ENCODE measurements at regions not wholly inside any gene's neighbourhood (a gene's known extent, or its start where the extent isn't known, plus 50 kb on each side); places are given as distances from the start of the nearest gene placed in this dataset.
A peak's percentile ranks its signal among the peaks of the same experiment; 100 is the strongest.
"Not testable (repeated sequence)": the region's sequence is repeated elsewhere in the genome, so short reads cannot be mapped to it uniquely, and the experiment has no call there.

GRCh38 chr12:116327992-116328391 lies 50.5 kb upstream of the MED13L start:
- not testable (repeated sequence) for DNase-seq

GRCh38 chr12:116331876-116332275 lies 54.4 kb upstream of the MED13L start:
- peak; percentile 61 to 84 (median 78) for DNase-seq

DNA sequence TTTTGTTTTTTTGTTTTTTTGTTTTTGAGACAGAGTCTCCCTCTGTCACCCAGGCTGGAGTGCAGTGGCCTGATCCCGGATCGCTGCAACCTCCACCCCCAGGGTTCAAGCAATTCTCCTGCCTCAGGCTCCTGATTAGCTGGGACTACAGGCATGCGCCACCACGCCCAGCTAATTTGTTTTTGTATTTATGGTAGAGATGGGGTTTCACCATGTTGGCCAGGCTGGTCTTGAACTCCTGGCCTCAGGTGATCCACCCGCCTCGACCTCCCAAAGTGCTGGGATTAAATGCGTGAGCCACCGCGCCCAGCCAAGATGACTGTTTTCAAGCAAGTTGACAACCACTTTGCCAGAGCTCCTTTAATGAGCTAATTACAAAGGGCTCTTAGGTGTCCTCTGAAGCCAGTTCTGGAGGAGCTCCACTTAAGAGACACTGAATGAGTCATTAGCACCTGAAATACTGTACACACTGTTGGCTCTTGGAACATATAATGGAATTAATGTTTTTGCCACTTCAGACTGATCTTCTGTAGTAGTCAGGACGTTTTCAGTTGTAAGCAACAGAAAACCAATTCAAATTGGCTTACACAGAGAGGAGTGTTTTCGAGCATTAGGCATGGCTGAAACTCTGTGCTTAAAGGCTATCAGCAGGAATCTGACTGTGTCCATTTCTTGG lies 55.4 kb upstream of the MED13L start:
- DNase-seq: no peak

DNA sequence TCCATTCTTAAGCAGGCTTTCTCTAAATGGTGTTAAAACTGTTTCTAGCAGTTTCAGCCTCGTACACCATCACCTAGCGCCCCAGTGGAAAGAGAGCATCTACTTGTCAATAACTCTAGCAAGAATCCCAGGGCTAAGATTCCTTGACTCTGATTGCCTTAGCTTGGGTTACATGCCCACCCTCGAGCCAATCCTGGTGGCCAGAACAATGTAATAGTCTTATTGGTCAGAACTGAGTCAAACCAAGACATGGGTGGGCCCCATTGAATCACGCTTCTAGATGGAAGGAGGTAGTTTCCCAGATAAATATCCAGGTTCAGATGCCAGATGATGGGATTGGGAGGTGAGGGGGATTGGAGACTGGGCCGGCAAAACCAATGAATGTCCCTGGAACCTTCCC lies 55.9 kb upstream of the MED13L start:
- no peak for DNase-seq

DNA sequence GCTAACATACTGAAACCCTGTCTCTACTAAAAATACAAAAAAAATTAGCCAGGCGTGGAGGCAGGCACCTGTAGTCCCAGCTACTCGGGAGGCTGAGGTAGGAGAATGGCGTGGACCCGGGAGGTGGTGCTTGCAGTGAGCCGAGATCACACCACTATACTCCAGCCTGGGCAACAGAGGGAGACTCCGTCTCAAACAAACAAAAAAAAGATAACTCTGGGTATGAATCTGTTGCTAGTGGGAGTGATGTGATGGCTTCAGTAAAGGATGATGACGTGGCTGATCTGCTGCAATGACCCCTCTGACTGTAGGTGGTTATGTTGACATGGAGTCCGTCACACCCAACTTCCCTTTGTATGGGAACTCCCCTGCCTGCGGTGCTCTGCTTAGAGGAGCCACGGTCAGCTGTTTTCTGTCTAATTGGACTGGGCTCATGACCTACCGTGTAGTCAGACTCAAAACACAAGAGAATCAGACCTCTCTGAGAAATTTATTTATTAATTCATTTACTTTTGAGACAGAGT lies 59.1 kb upstream of the MED13L start:
- DNase-seq: peak; percentile 96 to 99 (median 98)

DNA sequence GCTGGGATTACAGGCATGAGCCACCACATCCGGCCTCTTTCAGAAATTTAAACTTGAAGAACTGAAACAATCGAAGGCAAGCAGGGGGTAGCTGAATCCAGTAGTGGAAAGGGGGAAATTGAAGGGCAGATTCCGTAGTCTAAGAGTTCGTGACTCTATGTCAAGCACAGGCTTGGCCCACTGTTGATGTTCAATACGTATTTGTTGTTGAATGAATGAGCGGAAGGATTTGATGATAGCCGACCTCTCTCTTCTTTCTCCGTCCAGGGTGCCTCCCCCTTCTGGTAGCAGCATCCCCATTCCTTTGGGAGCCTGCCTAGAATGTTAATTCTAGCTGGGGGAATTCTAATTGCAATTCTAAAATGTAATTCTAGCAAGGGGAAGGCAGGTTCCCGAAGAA lies 59.8 kb upstream of the MED13L start:
- no peak for DNase-seq

DNA sequence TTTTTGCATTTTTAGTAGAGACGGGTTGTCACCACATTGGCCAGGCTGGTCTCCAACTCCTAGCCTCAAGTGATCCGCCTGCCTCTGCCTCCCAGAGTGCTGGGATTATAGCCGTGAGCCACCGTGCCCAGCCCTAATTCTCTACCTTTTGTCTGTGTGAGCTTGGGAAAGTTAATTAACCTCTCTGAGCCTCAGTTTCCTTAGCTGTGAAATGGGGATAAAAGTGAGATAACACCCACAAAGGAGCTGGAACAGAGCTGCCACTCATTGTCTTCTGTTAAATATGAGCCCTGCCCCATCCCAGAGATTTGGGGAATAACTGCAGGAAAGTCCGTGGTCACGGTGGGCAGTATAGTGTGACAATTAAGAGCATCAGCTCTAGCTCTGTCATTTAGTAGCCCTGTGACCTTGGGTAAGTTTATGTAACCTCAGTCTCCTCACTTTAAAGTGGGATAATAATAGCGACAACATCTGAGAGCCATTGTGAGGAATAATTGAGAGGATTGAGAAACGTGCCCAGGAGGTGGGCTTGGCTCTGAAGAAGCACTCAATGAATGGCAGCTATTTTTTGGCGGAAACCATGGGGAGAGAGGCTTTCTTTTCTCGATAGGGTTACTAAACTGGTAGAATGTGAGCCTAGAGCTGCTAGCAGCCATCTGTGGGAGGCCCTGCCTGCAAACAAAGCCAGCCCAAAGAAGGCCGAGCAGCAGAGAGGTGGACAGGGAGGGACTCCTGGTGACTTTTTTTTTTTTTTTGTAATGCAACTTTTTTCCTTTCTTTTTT lies 60.8 kb upstream of the MED13L start:
- peak; percentile 78 to 87 (median 81) for DNase-seq

DNA sequence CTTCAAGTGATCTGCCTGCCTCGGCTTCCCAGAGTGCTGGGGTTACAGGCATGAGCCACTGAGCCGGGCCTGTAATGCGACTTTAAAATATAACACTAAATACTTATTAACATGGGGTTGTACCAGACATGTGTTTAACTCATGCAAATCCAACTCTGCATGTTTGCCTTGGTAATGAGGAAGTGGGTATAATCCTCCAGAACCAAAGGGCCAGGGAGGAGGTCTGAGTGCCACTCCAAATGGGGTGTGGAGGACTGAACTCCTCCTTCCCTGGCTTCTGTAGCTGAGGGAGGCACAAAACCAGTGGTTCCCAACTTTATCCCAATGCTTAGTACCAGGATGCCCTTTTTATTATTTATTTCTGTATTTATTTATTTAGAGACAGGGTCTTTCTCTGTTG lies 61.6 kb upstream of the MED13L start:
- peak in 1 of 3 donors; percentile 51 for DNase-seq

GRCh38 chr12:116339800-116340371 lies 62.4 kb upstream of the MED13L start:
- DNase-seq: peak; percentile 67 to 95 (median 83)

DNA sequence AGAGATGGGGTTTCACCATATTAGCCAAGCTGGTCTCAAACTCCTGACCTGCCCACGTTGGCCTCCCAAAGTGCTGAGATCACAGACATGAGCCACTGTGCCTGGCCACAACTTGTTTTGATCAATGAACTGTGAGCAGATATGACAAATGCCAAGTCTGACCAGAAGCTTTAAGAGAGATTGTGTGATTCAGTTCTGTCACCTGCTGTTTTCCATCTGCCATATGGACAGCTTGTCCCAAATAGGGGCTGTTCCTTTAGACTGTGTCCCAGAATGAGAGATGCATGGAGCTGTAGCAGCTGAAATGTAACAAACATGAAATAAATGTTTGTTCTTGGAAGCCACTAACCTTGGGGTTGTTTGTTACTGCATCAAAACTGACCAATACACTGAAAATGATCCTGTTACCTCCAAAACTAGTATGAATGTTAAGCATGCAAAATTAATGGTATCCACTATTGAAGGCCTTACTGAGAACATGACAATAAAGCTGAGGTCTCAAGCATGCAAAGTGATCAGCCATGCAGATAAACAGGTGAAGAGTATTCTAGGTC lies 65.9 kb upstream of the MED13L start:
- DNase-seq: no peak

GRCh38 chr12:116346222-116346621 lies 68.7 kb upstream of the MED13L start:
- no peak for DNase-seq

GRCh38 chr12:116346741-116347140 lies 69.2 kb upstream of the MED13L start:
- peak in 1 of 3 donors; percentile 34 for DNase-seq

DNA sequence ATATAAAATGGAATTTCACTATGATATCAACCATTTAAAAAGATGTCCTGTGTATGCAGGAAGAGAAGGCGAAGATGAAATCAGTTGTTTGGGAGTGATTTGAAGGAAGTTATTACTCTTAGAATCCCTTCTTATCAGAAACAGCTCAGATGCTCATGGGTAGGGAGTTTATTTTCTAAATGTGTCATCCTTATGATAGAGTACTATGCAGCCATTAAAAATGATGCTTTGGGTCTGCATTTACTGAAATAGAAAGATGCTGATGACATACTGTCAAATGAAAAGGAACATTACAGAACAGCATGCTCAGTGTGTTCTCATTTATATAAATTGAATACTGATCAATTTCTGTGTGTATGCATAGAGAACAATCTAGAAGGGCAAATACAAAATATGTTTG lies 69.8 kb upstream of the MED13L start:
- DNase-seq: no peak

DNA sequence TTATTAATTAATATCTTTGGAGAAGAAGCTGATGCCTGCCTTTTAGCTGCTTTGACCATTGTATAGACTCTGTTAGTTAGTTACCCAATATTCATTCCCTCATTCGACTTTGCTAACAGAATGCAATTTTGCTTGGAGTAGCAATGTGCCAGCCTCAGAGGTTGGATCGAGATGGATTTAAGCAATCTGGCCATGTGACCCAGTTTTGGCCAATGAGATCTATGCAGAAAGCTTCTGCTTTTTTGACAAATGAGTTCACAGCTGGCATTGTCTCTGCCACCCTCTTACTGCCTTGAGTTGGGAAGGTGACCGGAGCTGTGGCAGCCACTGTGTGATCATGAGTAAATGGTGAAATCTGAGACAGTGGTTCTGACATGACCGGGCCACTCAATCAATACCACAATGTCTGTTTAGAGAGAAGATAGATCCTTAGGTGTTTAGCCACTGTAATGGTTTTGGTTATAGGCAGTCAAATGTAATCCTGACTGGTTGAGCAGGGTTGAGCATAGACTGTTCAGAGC lies 74.9 kb upstream of the MED13L start:
- no peak for DNase-seq

DNA sequence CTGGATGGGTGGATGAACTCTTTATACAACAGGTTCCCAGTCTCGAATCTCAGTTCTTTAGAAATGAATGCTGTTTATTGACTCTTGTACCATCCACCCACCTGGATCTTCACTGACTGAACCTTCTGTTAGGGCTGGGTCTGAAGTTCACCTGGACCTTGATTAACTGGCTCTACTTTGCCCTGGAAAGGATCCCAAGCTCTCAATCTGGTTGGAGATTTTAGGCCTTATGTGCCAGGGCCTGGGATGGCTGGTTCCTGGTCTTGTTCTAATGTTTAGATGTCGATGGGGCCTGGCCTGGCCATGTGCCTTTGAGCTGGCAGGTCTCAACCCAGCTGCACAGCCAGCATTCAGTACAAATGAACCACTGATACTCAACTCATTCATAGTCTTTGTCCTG lies 76.5 kb upstream of the MED13L start:
- DNase-seq: no peak

- no peak for DNase-seq
These were observed 77.0 kb upstream of the MED13L start for GRCh38 chr12:116354534-116354933.

GRCh38 chr12:116354950-116355783 lies 77.7 kb upstream of the MED13L start:
- no peak for DNase-seq

DNA sequence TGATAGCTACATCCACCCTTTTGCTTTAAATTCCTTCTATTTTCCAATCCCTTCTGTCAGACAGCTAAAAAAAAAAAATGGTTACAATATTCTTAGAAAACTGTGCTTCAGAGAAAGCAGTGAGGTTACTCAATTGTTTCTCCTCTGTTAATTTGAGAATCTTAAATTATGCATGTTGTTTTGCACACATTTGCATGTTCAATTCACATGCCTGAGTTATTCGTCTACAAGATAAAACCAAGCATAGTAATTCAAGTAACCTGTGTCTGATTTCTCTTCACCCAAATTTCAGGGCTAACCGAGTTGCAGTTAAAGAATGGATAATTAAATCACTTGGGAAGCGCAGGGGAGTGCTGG lies 81.0 kb upstream of the MED13L start:
- DNase-seq: no peak

DNA sequence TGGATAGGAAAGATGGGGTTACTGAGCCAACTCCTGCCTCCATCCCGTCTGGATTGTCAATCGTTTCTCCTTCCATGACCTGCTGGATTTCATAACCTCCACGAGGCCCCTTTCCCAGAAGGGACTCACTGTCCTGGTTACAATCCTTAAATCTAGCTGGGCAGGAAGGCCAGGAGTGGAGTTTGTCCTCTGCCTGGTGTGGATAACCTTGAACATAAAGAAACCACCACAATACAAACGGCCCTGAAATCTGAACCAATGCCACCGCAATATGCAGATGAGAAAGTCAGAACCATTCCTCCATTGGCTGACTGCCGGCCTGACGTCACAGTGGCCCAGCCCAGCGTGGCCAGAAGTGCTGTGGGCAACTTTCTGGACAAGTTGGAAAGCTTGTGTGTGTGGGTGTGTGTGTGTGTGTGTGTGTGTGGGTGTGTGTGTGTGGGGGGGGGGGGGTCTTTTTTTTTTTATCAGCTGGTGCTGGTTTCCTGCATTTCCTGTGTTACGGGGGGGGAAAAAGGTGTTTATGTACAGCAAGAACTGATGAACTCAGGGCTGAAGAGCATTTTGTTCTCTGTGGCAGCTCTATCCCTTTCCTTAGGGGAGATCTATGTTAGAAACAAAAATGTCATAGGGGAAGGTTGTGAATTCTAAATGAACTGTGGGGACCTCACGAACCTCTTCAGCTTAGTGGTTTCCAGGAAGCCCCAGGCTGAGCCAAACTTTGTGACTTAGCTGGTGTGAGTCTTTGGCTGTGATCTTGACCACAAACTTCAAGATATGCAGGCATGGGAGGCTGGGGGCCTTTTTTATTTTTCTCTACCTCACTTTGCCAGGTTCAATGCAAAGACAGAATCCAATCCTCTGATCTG lies 81.6 kb upstream of the MED13L start:
- DNase-seq: peak; percentile 90 to 91 (median 90)

- peak; percentile 82 to 87 (median 86) for DNase-seq
These were observed 83.3 kb upstream of the MED13L start for GRCh38 chr12:116360579-116361413.

Measured in suppressor macrophage treated with lipopolysaccharide for 1 hour (primary cell).